T-helper 1 cell (primary cell): ENCODE measurements at regions not wholly inside any gene's neighbourhood (a gene's known extent, or its start where the extent isn't known, plus 50 kb on each side); places are given as distances from the start of the nearest gene placed in this dataset.

ENCODE experiments used
- DNase-seq, 5 donors: peaks; one replicate each; pipeline ENCODE4 v3.0.0-alpha.2; 2012 to 2020

DNA sequence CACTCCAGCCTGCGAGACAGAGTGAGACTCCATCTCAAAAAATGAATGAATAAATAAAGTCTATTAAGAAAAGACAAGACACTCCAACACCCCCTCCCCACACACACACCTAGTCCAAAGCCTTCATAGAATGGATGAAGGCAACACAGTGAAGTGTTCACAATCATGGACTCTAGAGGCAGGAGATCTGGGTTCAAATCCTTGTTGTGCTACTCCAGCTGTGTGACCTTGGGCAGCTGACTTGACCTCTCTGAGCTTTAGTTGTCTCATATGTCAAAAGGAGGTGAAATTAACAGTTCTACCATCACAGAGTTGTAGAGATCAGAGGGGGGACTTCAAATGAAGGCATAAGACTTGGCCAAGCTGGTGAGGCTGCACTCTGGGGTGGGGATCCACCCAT lies 95.8 kb upstream of the MAP1LC3B2 start:
- DNase-seq, result no peak

- no peak for DNase-seq
Observed at GRCh38 chr12:116465407-116465806, 93.8 kb upstream of the MAP1LC3B2 start.

DNA sequence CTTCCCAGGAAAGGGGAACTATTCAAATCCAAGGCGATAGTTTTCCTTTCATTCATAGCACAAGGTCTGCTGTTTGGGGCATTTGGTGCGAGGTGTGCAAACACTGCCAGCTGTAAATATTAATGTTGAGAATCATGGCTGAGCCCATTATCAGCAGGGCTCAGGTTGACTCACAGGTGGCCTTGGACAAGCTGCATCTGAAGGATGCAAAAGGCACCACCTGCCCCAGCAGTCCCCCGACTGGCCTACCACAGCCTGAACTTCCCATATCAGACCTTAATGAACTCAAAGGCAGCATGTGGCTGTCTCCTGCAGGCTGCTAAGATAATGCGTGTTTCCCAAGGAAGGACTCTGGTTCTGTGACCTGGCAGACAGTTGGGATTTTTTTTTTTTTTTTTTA lies 93.3 kb upstream of the MAP1LC3B2 start:
- DNase-seq, result no peak

DNA sequence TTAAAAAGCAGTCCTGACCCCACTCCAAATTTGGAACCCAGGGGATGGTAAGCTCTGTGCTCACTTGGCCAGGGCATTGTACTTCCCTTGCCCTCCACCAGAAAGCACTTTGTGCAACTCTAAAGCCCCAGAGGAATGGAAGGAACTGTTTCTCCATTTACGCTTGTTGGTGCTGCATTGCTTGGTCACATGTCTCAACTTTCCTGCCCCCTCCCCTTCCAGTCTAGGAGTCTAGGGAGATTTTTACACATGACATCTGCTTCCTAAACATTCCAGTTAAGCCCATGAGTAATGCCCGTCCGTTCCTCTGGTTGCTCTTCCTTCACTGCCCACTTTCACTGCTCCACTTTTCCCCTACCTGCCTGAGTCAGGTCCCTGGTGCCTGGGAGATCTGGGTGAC lies 92.6 kb upstream of the MAP1LC3B2 start:
- no peak for DNase-seq

- DNase-seq, result no peak
Observed at GRCh38 chr12:116469344-116469743, 89.8 kb upstream of the MAP1LC3B2 start.

DNA sequence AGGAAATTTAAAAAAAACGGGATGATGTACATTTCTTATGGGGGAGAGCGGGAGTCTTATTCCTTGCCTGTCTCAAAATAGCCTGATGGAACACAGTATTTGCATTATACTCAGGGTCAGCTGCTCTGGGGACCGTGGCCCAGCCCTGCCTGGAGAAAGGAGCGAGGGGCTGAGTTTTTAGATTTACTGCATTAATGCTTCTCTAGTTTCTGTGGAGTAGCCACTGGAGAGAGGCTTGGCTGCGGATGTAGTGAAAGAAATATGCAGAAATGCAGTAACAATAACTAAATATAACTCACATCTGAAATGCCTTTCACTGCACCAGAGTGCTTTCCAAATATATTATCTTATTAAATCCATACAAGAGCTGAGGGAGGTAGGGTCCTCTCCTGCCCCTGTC lies 87.6 kb upstream of the MAP1LC3B2 start:
- DNase-seq, result no peak

GRCh38 chr12:116472193-116472592 lies 87.0 kb upstream of the MAP1LC3B2 start:
- no peak for DNase-seq

DNA sequence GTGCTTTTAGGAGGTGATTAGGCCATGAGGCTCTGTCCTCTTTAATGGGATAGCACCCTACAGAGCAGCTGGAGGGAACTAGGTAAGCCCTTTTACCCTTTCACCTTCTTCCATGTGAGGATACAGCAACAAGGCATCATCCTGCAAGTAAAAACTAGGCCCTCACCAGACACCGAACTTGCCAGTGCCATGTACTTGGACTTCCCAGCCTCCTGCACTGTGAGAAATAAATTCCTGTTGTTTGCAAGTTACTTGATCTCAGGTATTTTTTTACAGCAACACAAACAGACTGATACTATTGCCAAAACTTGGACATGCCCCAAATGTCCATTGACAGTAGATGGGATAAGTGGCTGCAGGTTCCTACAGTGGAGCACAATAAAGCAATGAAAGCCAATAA lies 85.8 kb upstream of the MAP1LC3B2 start:
- DNase-seq, result no peak

GRCh38 chr12:116474331-116474730 lies 84.8 kb upstream of the MAP1LC3B2 start:
- no peak for DNase-seq

- DNase-seq, result no peak
Observed at GRCh38 chr12:116474899-116475298, 84.3 kb upstream of the MAP1LC3B2 start.

- DNase-seq, result no peak
Observed at GRCh38 chr12:116476227-116476822, 82.9 kb upstream of the MAP1LC3B2 start.

- DNase-seq, result no peak
Observed at GRCh38 chr12:116478243-116478773, 80.9 kb upstream of the MAP1LC3B2 start.

DNA sequence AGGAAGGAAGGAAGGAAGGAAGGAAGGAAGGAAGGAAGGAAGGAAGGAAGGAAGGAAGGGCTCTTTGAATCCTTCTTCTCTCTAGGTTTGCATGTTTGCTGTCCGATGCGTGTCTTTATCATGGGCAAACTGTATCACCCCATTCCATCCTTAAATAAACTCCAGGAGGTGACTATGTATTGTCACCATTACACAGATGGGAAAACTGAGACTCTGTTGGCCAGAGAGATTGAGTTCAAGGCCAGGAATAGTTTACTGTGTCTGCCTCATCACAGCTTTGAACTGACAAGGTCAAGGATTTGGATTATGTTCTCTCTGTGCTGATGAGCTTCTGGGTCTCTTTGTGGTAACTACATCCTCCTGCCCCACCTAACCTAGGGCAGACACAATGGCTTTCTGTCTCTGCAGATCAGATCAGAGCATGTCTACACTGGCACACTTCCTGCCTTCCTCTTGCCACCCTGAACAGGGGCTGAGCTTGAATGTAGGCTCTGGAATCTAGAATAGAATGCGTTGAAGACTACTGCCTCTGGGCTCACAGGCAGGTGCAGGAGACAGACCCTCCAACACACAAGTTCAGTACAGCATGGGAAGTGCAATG lies 78.9 kb upstream of the MAP1LC3B2 start:
- DNase-seq, result no peak

GRCh38 chr12:116481726-116482125 lies 77.5 kb upstream of the MAP1LC3B2 start:
- DNase-seq, result no peak

- DNase-seq, result no peak
Observed at GRCh38 chr12:116482179-116482578, 77.0 kb upstream of the MAP1LC3B2 start.

GRCh38 chr12:116482859-116483258 lies 76.3 kb upstream of the MAP1LC3B2 start:
- DNase-seq, result no peak

GRCh38 chr12:116483959-116484750 lies 75.0 kb upstream of the MAP1LC3B2 start:
- no peak for DNase-seq

DNA sequence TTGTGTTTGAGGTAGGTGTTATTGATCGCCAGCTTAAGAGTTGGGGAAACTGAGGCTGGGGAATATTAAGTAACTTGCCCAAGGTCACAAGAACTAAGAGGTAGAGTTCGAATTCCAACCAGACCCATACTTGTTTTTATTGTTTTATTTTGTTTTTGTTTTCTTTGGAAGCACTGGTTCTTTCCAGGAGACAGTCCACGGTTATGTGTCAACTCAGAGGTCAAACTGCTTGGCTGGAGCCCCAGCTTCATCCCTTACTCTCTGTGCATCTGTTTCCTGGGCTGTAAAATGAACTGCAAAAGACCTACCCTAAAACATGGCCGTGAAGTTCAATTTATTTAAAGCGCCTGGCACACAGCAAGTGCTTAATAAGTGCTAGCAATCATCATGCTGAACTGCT lies 74.4 kb upstream of the MAP1LC3B2 start:
- DNase-seq, result no peak

DNA sequence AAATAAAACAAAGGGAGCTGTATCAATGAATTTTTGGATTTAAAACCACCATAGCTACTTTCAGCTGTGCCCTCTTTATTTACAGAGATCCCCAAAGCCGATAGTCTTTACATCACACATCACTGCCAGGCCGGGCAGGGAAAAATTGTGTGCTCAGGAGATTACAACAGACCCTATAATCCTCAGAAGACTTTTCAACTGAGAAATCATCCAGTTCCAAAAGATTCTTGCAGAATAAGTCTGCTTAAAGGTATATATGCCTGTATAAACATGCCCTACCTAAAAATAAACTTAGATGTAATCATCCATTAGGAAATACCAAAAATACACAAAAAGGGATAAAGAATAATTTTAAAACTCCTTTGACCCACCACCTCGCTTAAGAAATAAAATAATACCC lies 70.1 kb upstream of the MAP1LC3B2 start:
- no peak for DNase-seq

DNA sequence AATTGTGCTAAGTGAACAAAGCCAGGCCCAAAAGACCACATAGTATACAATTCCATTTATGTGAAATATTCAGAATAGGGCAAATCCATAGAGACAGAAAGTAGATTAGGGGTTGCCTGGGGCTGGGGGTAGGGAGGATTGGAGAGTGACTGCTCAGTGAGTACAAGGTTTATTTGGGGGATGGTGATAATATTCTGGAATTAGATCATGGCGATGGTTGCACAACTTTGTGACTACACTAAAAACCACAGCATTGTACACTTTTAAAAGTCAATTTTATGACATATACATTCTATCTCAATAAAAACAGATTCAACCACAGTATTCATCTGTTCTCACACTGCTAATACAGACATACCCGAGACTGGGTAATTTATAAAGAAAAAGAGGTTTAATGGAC lies 68.7 kb upstream of the MAP1LC3B2 start:
- DNase-seq, result no peak

GRCh38 chr12:116492703-116493324 lies 66.4 kb upstream of the MAP1LC3B2 start:
- DNase-seq, result peak in 1 of 5 donors; percentile 7

DNA sequence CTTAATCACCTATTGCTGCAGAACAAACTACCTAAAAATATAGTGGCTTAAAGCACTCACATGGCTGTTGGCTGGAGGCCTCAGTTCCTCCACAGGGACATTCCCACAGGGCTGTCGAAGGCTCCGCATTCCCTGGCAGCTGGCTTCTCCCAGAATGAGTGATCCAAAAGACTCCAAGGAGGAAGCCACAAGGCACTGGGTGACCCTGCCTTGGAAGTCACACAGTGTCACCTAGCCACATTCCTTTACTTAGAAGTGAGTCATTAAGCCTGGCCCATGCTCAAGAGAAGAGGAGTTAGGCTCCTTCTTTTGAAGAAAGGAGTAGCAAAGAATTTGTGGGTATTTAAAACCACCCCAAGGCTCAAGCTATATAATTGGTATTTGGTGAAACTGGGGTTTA lies 63.9 kb upstream of the MAP1LC3B2 start:
- no peak for DNase-seq

- no peak for DNase-seq
Observed at GRCh38 chr12:116497051-116497591, 62.1 kb upstream of the MAP1LC3B2 start.
